ENCODE measurements at regions not wholly inside any gene's neighbourhood (a gene's known extent, or its start where the extent isn't known, plus 50 kb on each side); places are given as distances from the start of the nearest gene placed in this dataset.

DNA sequence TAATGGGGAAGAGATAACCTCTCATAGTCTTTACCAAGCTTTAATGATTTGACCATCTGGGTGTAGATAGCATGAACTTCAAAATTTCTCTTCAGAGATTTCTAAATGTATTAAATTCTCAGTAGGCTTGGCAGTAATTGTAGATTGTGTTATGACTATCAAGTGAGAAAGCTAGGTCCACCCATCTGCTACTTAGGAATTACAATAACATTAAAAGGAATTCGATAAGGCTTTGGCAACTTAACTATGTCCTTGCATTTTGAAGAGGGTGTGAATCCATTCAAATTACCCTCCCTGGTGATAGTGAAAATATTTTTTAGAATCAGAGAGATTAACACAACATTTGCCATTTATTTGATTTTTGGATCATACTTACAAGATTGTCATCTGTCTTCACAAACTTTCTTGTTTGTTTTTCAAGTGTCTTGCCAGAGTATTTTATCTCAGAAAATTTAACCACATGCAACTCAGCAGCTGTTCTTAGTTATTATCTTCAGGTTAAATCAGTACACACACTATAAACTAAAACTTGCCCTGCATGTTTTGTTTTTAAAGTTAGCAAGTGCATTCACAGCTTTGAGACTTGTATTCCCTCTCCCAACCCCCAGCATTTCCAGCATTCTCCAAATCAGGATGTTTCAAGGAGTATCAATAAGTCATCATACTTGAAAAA is 69.6 kb upstream of the COL8A1 start:
- TF ChIP-seq, protein P1, sequence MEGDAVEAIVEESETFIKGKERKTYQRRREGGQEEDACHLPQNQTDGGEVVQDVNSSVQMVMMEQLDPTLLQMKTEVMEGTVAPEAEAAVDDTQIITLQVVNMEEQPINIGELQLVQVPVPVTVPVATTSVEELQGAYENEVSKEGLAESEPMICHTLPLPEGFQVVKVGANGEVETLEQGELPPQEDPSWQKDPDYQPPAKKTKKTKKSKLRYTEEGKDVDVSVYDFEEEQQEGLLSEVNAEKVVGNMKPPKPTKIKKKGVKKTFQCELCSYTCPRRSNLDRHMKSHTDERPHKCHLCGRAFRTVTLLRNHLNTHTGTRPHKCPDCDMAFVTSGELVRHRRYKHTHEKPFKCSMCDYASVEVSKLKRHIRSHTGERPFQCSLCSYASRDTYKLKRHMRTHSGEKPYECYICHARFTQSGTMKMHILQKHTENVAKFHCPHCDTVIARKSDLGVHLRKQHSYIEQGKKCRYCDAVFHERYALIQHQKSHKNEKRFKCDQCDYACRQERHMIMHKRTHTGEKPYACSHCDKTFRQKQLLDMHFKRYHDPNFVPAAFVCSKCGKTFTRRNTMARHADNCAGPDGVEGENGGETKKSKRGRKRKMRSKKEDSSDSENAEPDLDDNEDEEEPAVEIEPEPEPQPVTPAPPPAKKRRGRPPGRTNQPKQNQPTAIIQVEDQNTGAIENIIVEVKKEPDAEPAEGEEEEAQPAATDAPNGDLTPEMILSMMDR (IDR thresholded peaks at IDR 0.05): no peak
- no peak for TF ChIP-seq POLR2A (IDR thresholded peaks at IDR 0.05)
- no peak for TF ChIP-seq POLR2AphosphoS5 (IDR thresholded peaks at IDR 0.05)
- TF ChIP-seq EP300 (IDR thresholded peaks at IDR 0.05): no peak

All from sigmoid colon (tissue), 4 donors.